Panc1 (cell line): ENCODE measurements at regions not wholly inside any gene's neighbourhood (a gene's known extent, or its start where the extent isn't known, plus 50 kb on each side); places are given as distances from the start of the nearest gene placed in this dataset.

Experiments used
- ATAC-seq: fragments of 200-7000 bp; cut with Tn5 transposase; 2 replicates; pipeline ENCODE4 v1.9.1; 2020; ENCODE audit warnings: mild to moderate bottlenecking, moderate library complexity
- BruUV-seq: library from RNA; stranded (reverse); fragments of 400-500 nt; replicated peaks from 2 replicates; lab custom pipeline; 2021; lab: Mats Ljungman, UMichigan
- CTCF ChIA-PET: fragments of 300-600 bp; sonication (Branson Sonifier 250); formaldehyde crosslinking; loops from one replicate; lab custom pipeline; 2022; ENCODE audit warnings: antibody characterized with exemption; lab: Charles Lee
- POLR2A ChIA-PET: fragments of 300-600 bp; sonication (Branson Sonifier 250); formaldehyde crosslinking; loops from one replicate; lab custom pipeline; 2022; ENCODE audit warnings: antibody characterized with exemption; lab: Charles Lee
- DNase-seq: peaks from one replicate; pipeline ENCODE4 v3.0.0-alpha.2; 2010; ENCODE audit warnings: low read depth, low spot score
- H3K27ac ChIP-seq: 2 replicates; pipeline ENCODE4 v1.5.1; 2011; ENCODE audit warnings: mild to moderate bottlenecking, low read length, inconsistent platforms
- H3K27me3 ChIP-seq: fragments of 200-500 bp; sonication (Bioruptor generic); 2 replicates; pipeline ENCODE4 v1.6.0; 2014; ENCODE audit warnings: low read length, inconsistent platforms; ENCODE audit not compliant: control insufficient read depth, insufficient read depth
- H3K36me3 ChIP-seq: fragments of 200-500 bp; sonication (Bioruptor generic); 2 replicates; pipeline ENCODE4 v1.5.1; 2014; ENCODE audit warnings: inconsistent platforms, mild to moderate bottlenecking, low read length, moderate library complexity; ENCODE audit not compliant: control insufficient read depth, insufficient read depth
- H3K4me1 ChIP-seq: 2 replicates; pipeline ENCODE4 v1.5.1; 2011; ENCODE audit warnings: inconsistent platforms, mild to moderate bottlenecking, low read length, moderate library complexity; ENCODE audit not compliant: control insufficient read depth, insufficient read depth
- H3K4me3 ChIP-seq, 2 experiments: 2 replicates each; pipeline ENCODE4 v1.5.1; 2011 to 2012; ENCODE audit warnings: low read depth in 2 of 2, low read length in 2 of 2, mild to moderate bottlenecking in 2 of 2, inconsistent platforms in 1 of 2, moderate library complexity in 1 of 2
- H3K9me3 ChIP-seq: fragments of 200-500 bp; sonication (Bioruptor generic); 2 replicates; pipeline ENCODE4 v1.5.1; 2014; ENCODE audit warnings: low read depth, mild to moderate bottlenecking, inconsistent platforms, low read length, moderate library complexity; ENCODE audit not compliant: control insufficient read depth, insufficient read depth
- CTCF ChIP-seq: fragments of 450-650 bp; IDR thresholded peaks from 2 replicates; pipeline ENCODE4 v1.5.1; 2017; ENCODE audit warnings: mild to moderate bottlenecking
- POLR2AphosphoS5 ChIP-seq: IDR thresholded peaks from 2 replicates; pipeline ENCODE4 v1.6.1; 2012; ENCODE audit warnings: mild to moderate bottlenecking, low read depth, low read length, moderate library complexity
- REST ChIP-seq, 2 experiments: IDR thresholded peaks; 2 replicates each; pipeline ENCODE4 v1.6.1; 2011 to 2012; ENCODE audit warnings: low read depth in 2 of 2, control low read depth in 1 of 2, low read length in 1 of 2, mild to moderate bottlenecking in 1 of 2, moderate library complexity in 1 of 2; ENCODE audit not compliant: insufficient read depth in 1 of 2
- SIN3A ChIP-seq: IDR thresholded peaks from 2 replicates; pipeline ENCODE4 v1.6.1; 2012; ENCODE audit warnings: low read depth, mild to moderate bottlenecking, low read length, moderate library complexity, borderline replicate concordance; ENCODE audit not compliant: insufficient read depth
- TCF7L2 ChIP-seq: IDR thresholded peaks from 2 replicates; pipeline ENCODE4 v1.6.1; 2011; ENCODE audit warnings: mild to moderate bottlenecking, low read depth, low read length, inconsistent platforms
- in situ Hi-C: cut with HindIII; loops from 2 replicates; pipeline ENCODE4 v1.10.0; 2016; ENCODE audit warnings: low sequenced_read_pairs, low pct_unique_long_range_greater_than_20kb
- intact Hi-C: fragments of 100-400 bp; cut with micrococcal nuclease; formaldehyde crosslinking; loops from one replicate; pipeline ENCODE4 v1.10.0; 2022; ENCODE audit not compliant: unreplicated experiment

- no peak for DNase-seq
- TF ChIP-seq REST (IDR thresholded peaks at IDR 0.05; ENCODE audit: insufficient read depth in 1 of 2, low read depth in 2 of 2, low read length in 1 of 2) (no peak), SIN3A (no peak), TCF7L2 (no peak), POLR2AphosphoS5 (no peak), CTCF (no peak)
- Histone ChIP-seq H3K9me3 (no peaks in the 10 kb centered on the region), H3K4me1 (no peaks in the 10 kb centered on the region), H3K27ac (no peak overlapping the region), H3K36me3 (no peaks in the 10 kb centered on the region), H3K4me3 (no peak overlapping the region), H3K27me3 (no peaks in the 10 kb centered on the region)
- no peak for ATAC-seq
- intact Hi-C loops (no loop called here), in situ Hi-C loops (no loop called here)
- ChIA-PET CTCF (no interaction called here), POLR2A (no interaction called here)
- no TSS peak for BruUV-seq
Measured at GRCh38 chr6:167655174-167655821, 171.4 kb upstream of the AFDN start.

- no peaks in the 10 kb centered on the region for H3K27me3 ChIP-seq
- ATAC-seq (no peak), DNase-seq (no peak)
- H3K27ac ChIP-seq: no peak overlapping the region
- no peaks in the 10 kb centered on the region for H3K9me3 ChIP-seq
- no TSS peak for BruUV-seq
- TF ChIP-seq POLR2AphosphoS5 (no peak), REST (IDR thresholded peaks at IDR 0.05; ENCODE audit: insufficient read depth in 1 of 2, low read depth in 2 of 2, low read length in 1 of 2) (no peak), CTCF (no peak), SIN3A (no peak), TCF7L2 (no peak)
- in situ Hi-C loops: no loop called here
- ChIA-PET POLR2A (no interaction called here), CTCF (no interaction called here)
- no peaks in the 10 kb centered on the region for H3K36me3 ChIP-seq
- intact Hi-C loops: no loop called here
- no peak overlapping the region for H3K4me3 ChIP-seq
- H3K4me1 ChIP-seq: no peaks in the 10 kb centered on the region
Measured at GRCh38 chr6:167658106-167658505, 168.6 kb upstream of the AFDN start.
